ENCODE measurements at regions not wholly inside any gene's neighbourhood (a gene's known extent, or its start where the extent isn't known, plus 50 kb on each side); places are given as distances from the start of the nearest gene placed in this dataset.
"Not testable (repeated sequence)": the region's sequence is repeated elsewhere in the genome, so short reads cannot be mapped to it uniquely, and the experiment has no call there.

DNA sequence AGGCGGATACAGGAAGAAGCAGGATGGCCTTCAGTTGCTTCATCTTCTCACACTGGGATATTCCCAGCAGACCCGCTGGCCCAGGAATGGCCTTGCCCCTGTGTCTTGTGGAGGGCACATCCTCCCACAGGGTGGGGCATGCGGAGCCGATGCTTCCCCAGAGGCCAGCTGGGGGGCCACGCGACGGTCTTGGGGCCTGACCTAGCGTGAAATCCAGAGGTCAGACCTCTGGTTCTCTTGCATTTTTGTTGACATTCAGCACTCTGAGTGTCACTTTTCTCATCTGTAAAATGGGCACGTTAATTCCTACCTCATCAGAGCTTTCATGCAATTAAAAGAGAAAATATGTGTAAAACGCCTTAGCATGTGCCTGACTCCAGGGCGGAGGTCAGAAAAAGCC, 92.1 kb upstream of the ASB18 start:
- TF ChIP-seq, protein P1, sequence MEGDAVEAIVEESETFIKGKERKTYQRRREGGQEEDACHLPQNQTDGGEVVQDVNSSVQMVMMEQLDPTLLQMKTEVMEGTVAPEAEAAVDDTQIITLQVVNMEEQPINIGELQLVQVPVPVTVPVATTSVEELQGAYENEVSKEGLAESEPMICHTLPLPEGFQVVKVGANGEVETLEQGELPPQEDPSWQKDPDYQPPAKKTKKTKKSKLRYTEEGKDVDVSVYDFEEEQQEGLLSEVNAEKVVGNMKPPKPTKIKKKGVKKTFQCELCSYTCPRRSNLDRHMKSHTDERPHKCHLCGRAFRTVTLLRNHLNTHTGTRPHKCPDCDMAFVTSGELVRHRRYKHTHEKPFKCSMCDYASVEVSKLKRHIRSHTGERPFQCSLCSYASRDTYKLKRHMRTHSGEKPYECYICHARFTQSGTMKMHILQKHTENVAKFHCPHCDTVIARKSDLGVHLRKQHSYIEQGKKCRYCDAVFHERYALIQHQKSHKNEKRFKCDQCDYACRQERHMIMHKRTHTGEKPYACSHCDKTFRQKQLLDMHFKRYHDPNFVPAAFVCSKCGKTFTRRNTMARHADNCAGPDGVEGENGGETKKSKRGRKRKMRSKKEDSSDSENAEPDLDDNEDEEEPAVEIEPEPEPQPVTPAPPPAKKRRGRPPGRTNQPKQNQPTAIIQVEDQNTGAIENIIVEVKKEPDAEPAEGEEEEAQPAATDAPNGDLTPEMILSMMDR (IDR thresholded peaks at IDR 0.05) = not testable (repeated sequence)
- TF ChIP-seq POLR2AphosphoS5 (IDR thresholded peaks at IDR 0.05) = not testable (repeated sequence)
